CD4-positive, alpha-beta T cell treated with Interleukin-21 for 1 hour (primary cell): ENCODE measurements at regions not wholly inside any gene's neighbourhood (a gene's known extent, or its start where the extent isn't known, plus 50 kb on each side); places are given as distances from the start of the nearest gene placed in this dataset.
"Not testable (repeated sequence)": the region's sequence is repeated elsewhere in the genome, so short reads cannot be mapped to it uniquely, and the experiment has no call there.

ENCODE experiments used
- DNase-seq: peaks from one replicate; pipeline ENCODE4 v3.0.0-alpha.2; 2020

DNA sequence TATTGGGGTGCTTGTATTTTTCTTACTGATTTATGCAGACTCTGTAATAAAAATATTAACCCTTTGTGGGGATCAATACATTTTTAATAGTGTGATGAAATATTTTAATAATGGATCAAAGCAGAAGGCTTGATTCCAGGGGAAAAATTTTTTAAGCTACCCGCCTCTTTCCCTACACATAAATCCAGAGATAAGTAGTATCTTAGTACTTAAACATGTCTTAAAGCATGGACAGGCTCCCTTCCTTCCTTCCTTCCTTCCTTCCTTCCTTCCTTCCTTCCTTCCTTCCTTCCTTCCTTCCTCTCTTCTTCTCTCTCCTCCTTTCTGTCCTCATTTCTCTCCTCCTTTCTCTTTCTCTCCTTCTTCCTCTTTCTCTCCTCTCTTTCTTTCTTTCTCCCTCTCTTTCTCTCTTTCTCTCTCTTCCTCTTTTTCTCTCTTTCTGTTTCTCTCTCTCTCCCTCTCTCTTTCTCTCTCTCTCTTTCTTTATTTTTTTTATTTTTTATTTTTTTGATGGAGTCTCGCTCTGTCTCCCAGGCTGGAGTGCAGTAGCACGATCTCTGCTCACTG lies 78.0 kb upstream of the SPRY4 start:
- DNase-seq = no peak

- no peak for DNase-seq
Observed at GRCh38 chr5:142400415-142400814, 75.6 kb upstream of the SPRY4 start.

DNA sequence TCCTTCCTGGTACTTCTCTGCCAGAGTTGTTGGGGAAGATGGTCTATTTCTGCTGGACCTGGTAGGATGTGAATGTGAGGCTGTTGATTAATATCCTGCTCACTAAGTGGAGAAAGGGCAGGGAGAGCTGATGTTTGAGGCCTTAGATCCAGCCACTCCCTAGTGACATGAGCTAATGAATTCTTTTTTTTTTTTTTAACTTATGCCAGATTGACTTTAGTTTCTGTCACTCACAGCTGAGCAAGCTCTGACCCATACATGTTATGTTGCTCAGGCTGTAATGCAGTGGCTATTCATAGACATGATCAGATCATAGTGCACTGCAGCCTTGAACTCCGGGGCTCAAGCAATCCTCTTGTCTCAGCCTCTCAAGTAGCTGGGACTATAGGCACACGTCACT lies 75.1 kb upstream of the SPRY4 start:
- no peak for DNase-seq

DNA sequence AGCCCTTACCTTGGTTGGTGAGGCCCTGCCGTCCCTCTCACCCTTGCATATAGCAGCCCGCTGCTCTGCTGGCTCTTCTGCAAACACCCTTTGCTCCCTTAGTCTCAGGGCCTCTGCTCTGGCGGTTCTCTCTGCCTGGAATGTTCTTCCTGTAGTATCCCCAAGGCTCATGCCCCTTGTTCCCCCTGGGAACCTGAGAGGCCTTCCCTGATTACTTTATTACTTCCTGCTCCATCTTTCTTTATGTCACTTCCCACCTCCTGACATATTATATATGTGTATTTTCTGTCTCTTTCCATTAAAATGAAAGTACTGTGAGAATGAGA lies 73.9 kb upstream of the SPRY4 start:
- DNase-seq = no peak

GRCh38 chr5:142398011-142398729 lies 73.3 kb upstream of the SPRY4 start:
- not testable (repeated sequence) for DNase-seq

DNA sequence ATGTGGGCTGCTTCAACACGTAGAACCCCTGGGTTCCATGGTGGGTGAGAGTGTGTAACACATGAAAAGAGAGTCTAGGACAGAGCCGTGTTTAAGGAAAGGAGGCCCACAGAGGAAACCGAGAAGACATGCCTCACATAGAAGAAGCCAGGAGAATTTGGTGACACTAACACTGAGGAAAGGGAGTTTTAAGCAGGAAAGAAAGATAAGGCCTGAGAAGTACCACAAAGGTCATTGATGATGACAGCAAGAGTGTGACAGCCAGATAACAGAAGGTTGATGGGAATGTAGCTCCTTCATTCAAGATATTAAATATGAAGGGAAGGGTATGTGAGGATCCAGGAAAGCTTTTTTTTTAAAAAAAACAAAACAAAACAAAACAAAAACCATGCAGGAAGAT lies 72.4 kb upstream of the SPRY4 start:
- no peak for DNase-seq

GRCh38 chr5:142396436-142397038 lies 71.7 kb upstream of the SPRY4 start:
- no peak for DNase-seq

GRCh38 chr5:142395334-142395733 lies 70.5 kb upstream of the SPRY4 start:
- no peak for DNase-seq

- no peak for DNase-seq
Observed at GRCh38 chr5:142391058-142391845, 66.4 kb upstream of the SPRY4 start.

GRCh38 chr5:142390334-142390733 lies 65.5 kb upstream of the SPRY4 start:
- DNase-seq = no peak

DNA sequence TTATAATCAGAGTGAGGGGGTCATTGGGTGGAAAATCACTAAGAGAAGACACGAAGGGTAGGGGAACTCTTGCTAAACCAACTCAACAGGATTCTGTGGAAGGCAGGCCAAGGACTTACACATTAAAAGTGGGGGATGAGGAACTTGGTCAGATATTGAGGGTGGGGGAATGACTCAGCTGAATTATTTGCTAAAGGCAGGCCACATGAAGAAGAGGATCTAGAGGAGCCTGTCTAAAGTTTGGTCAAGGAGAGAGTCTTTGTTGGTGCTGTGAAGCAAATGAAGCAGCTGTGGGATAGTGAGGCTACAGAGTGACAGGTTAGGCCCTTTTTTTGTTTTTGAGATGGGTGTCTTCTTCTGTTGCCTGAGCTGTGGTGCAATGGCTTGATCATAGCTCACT lies 63.9 kb upstream of the SPRY4 start:
- DNase-seq = no peak

DNA sequence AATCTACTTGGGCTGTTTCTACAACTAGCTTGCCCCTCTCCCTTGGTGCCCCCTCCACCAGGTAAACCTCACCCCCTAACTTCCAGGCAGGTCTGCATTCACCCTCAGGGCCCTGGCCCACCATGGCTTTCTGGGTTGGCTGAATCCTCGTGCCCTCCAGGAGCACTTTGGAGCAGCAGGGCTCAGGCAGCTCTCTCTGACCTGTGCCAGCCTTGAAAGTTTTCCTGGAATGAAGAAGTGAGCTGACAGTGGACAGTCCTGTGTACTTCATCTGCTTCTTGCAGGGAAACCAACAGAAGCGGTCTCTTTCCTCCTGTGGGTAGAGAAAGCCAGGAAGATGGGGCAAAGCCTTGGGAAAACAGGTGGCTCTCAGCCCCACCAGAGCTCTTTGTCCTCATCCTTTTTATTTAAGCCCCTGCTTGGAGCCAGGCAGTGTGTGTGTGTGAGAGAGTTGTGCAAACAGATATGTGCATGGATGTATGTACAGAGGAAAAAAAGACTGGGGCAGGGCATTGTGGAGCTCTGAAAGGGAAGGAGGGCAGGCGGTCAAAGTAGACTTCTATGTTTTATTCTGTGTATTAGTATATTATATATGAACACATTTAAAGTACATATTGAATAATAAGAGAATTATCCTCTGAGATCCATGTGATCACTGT lies 62.3 kb upstream of the SPRY4 start:
- DNase-seq = no peak

DNA sequence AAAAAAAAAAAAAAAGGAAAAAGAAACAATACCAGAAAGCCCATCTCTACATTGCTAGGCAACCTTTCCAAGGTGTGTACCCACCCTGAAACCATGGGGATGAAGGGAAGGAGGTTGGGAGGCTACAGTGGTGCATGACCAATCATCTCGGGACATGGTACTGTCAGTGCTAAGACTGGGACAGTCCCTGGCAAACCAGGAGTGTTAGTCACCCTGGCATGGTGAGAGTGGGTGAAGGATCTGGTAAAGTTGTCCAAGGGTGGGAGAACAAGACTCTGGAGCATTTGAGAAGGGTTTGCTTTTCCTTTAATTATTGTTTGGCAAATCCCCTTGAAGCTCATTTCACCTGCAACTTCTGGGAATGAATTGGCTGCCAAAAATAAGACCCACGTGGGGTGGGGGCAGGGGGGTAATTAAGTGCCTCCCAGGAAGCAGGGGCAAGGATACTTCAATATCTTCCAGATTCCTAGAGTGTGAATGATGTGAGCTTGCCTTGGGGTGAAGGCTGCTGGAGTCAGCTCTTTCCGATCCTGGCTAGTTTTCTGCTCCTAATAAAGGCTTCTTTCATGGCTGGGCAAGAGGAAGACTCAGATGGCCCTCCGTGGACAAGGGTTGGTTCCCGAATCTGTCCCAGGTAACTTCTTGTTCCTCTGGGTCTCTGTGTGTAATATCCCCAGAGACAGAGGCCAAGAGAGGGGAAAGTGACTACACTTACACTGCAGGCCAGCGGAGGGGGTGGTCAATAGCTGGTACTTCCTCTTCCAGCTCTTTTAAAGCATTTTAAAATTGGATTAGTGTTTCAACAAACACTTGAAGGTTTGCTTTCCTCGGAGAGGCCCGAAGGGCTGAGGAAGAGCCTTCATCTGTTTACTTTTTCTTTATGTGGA lies 61.6 kb upstream of the SPRY4 start:
- DNase-seq = no peak

DNA sequence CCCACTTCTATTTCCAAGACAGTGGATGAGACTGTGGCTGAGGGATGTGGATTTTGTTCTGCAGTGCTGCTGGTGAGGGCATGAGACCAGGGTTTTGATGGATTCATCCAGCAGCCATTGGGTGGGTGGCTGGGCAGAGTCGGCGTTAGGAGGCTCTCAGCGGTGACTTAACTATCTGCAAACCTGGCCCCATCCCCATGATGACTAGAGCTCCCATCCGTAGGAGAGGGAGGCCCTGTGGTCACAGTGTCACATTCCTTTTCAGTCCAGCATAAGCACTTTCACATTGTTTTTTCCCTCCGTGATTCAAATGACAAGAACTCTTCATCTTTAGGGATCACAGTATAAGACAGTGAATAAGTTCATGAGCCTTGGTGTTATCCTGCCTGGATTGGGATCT lies 60.4 kb upstream of the SPRY4 start:
- DNase-seq = no peak

GRCh38 chr5:142384014-142384413 lies 59.2 kb upstream of the SPRY4 start:
- no peak for DNase-seq

DNA sequence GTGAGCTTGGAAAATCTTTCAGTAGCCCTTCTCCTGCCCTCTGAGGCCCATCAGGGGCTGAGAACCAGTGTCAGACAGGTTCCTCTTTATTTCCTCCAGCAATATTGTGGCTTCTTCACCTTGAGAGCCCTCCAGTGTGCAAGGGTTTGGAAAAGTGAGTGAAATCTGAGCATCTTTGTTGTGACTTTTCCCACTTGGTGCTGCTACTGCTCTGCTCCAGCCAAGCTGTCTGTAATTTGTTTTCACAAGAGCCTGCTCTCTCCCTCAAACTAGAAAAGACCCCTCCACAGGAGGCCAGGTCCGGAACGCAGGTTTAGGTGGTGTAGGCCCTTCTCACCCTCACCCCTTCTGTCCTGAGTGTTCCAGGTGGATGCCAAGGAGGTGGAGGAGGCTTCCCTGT lies 57.4 kb upstream of the SPRY4 start:
- DNase-seq = no peak

DNA sequence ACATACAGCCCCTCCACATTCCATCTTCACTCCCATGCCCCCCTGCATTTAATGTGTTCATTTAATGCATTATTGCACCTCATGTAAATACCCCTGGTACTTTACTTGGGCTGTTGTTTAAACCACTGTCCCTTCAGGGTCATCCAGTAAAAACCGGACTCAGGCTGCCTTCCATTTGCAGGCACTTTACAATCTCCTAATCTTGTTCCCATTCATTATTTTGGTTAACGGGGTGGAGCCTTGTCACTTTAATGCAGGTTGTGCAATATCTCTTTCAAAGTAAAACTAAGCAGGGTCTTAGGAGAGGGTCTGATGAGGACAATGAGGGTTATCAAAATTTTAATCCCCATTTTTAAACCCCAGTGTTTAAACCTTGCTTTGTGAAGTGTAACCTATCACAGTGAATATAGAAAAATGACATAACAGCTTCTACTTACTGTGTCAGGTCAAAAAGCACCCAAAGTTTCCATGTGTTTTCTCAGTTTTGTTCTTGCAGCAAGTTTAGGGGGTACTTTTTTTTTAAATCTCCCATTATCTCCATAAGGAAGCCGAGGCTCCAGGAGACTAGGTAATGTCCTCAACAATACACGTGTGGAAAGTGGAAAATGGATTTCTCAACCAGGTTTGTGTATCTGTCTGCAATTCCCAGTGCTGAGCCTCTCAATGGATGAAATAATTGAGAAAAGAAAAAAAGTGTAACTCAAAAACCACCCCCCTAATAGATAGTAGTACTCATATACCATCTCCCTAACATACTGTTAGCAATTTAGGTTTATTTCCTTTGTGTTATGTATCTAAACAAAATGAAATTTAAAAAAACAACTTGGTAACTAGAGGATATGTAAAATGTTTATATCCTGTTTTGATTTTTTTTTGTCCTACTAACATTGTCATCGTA lies 54.2 kb upstream of the SPRY4 start:
- no peak for DNase-seq

DNA sequence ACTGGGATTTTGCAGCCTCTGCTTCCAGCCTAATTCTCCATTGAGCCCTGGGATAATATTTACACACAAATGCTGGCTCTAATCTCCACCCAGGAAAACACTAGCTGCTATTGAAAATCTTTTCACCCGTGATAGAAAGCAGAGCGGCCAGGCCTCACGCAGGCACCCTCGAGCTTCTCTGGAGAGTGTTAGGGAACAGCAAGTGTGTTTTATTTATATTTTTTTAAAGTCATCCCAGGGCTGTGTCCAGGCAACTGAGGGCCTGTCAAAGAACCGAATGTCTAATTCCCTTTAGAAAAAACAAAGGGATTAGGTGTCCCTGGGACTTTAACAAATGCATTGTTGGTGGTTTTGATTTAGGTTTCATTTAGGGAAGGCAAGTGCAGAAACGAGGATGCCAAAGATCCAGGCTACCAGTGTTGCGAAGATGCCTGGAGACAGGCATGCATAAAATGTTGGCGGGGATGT lies 51.2 kb upstream of the SPRY4 start:
- no peak for DNase-seq
